ENCODE measurements at regions not wholly inside any gene's neighbourhood (a gene's known extent, or its start where the extent isn't known, plus 50 kb on each side); places are given as distances from the start of the nearest gene placed in this dataset.
"Not testable (repeated sequence)": the region's sequence is repeated elsewhere in the genome, so short reads cannot be mapped to it uniquely, and the experiment has no call there.

DNA sequence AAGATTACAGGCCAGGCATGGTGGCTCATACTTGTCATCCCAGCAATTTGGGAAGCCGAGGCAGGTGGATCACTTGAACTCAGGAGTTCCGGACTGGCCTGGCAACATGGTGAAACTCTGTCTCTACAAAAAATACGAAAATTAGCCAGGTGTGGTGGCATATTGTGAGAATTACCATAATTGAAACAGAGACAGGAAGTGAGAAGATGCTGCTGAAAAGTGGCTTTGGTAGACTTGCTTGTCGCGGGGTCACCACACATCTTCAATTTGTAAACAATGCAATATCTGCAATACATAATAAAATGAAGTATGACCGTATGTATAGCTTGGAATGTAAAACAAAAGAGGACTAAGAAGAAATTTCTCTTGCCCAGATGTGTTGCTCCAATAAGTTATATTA is 490.5 kb downstream of the GABRG2 start:
- no peaks in the 10 kb centered on the region for H3K4me1 ChIP-seq (ENCODE audit: control insufficient read depth in 3 of 3, insufficient read depth in 3 of 3, low read length in 3 of 3)
- no peaks in the 10 kb centered on the region for H3K36me3 ChIP-seq (ENCODE audit: control insufficient read depth in 3 of 3, insufficient read depth in 3 of 3, low read length in 3 of 3)
- peaks cover 0 to 3% (median 0%) of the 10 kb centered on the region in 3 donors for H3K9me3 ChIP-seq (ENCODE audit: control insufficient read depth in 3 of 3, low read length in 3 of 3)
- no peak overlapping the region for H3K27ac ChIP-seq (ENCODE audit: low read depth, low read length)
- H3K9ac ChIP-seq (ENCODE audit: low read depth in 1 of 3, low read length in 3 of 3): no peak overlapping the region
- H3K27me3 ChIP-seq (ENCODE audit: control insufficient read depth in 3 of 3, insufficient read depth in 3 of 3, low read length in 3 of 3): no peaks in the 10 kb centered on the region
- H3K4me3 ChIP-seq (ENCODE audit: low read length in 3 of 3): no peak overlapping the region

DNA sequence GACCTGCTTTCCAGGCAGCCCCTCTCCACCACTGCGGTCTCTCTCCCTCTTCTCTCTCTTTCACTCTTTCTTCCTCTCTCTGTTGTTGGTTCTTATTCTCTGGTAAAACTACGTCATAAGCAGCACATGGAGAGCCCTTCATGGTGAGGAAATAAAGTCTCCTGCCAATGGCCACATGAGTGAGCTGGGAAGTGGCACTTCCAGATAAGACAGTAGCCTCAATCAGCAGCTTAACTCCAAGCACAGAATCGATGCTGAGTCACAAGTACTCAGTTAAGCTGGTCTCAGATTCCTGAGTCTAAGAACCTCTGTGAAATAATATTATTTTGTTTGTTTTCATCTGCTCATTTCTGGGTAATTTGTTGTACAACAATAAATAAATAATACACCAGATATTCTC is 500.1 kb downstream of the GABRG2 start:
- Histone ChIP-seq H3K4me3 (ENCODE audit: low read length in 3 of 3) (no peak overlapping the region), H3K9ac (ENCODE audit: low read depth in 1 of 3, low read length in 3 of 3) (no peak overlapping the region), H3K27ac (ENCODE audit: low read depth, low read length) (no peak overlapping the region), H3K9me3 (ENCODE audit: control insufficient read depth in 3 of 3, low read length in 3 of 3) (no peaks in the 10 kb centered on the region), H3K4me1 (ENCODE audit: control insufficient read depth in 3 of 3, insufficient read depth in 3 of 3, low read length in 3 of 3) (no peaks in the 10 kb centered on the region), H3K36me3 (ENCODE audit: control insufficient read depth in 3 of 3, insufficient read depth in 3 of 3, low read length in 3 of 3) (no peaks in the 10 kb centered on the region), H3K27me3 (ENCODE audit: control insufficient read depth in 3 of 3, insufficient read depth in 3 of 3, low read length in 3 of 3) (no peaks in the 10 kb centered on the region)

DNA sequence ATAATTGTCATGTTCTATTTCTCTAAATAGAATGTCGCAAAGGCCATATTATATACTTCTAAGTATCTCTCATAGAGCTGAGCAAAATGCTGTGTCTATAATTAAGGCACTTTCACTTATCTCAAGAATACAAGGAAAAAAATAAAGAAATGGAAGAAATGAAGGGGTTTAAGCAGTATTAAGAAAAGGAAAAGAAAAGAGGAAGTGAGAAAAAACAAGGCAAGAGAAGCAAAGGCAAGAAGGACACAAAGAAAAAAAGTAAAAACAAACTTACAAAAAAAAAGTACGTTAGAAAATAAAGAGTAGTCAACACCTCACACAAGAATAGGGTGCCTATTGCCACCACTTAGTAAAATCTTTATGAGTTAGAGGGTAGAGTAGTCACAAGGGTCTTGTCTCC is 506.2 kb downstream of the GABRG2 start:
- Histone ChIP-seq H3K4me1 (ENCODE audit: control insufficient read depth in 3 of 3, insufficient read depth in 3 of 3, low read length in 3 of 3) (no peaks in the 10 kb centered on the region), H3K9ac (ENCODE audit: low read depth in 1 of 3, low read length in 3 of 3) (no peak overlapping the region), H3K27me3 (ENCODE audit: control insufficient read depth in 3 of 3, insufficient read depth in 3 of 3, low read length in 3 of 3) (no peaks in the 10 kb centered on the region), H3K27ac (ENCODE audit: low read depth, low read length) (no peak overlapping the region), H3K4me3 (ENCODE audit: low read length in 3 of 3) (no peak overlapping the region), H3K36me3 (ENCODE audit: control insufficient read depth in 3 of 3, insufficient read depth in 3 of 3, low read length in 3 of 3) (no peaks in the 10 kb centered on the region), H3K9me3 (ENCODE audit: control insufficient read depth in 3 of 3, low read length in 3 of 3) (no peaks in the 10 kb centered on the region)

DNA sequence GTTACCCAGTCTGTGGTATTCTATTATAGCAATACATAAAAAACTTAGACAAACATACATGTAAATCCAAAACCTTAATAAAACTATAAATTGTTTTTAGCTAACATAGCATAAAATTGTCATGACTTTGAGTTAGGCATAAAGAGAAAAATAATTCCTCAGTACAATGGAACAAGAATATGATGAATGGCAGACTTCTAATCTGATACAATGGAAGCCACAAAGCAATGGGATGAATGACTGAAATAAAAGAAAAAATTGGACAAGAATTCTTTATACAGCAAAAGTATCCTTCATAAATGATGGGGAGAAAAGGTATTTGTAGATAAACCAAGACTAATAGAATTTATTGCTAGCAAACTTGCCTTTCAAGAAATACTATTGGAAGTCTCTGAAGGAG is 524.2 kb downstream of the GABRG2 start:
- Histone ChIP-seq H3K4me3 (ENCODE audit: low read length in 3 of 3) (no peak overlapping the region), H3K9me3 (ENCODE audit: control insufficient read depth in 3 of 3, low read length in 3 of 3) (no peaks in the 10 kb centered on the region), H3K27me3 (ENCODE audit: control insufficient read depth in 3 of 3, insufficient read depth in 3 of 3, low read length in 3 of 3) (no peaks in the 10 kb centered on the region), H3K9ac (ENCODE audit: low read depth in 1 of 3, low read length in 3 of 3) (no peak overlapping the region), H3K27ac (ENCODE audit: low read depth, low read length) (no peak overlapping the region), H3K4me1 (ENCODE audit: control insufficient read depth in 3 of 3, insufficient read depth in 3 of 3, low read length in 3 of 3) (no peaks in the 10 kb centered on the region), H3K36me3 (ENCODE audit: control insufficient read depth in 3 of 3, insufficient read depth in 3 of 3, low read length in 3 of 3) (no peaks in the 10 kb centered on the region)

DNA sequence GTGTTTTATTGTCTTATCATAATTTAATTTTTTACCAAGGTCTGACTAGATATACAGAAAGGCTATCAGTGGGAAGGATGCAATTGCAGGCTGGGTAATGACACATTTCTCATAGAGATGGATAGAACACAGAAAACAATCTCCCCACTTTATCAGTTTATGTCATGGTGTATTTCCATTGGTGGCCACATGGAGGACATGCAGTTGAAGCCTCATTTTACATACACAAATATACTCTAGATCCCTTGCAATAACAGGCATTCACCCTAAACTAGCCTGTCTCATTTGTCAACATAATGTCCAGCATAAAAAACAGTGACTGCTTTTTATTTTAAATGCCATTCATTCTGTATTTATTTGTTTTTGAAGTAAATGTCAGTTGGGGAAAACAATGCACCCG is 526.3 kb downstream of the GABRG2 start:
- no peak overlapping the region for H3K27ac ChIP-seq (ENCODE audit: low read depth, low read length)
- no peaks in the 10 kb centered on the region for H3K36me3 ChIP-seq (ENCODE audit: control insufficient read depth in 3 of 3, insufficient read depth in 3 of 3, low read length in 3 of 3)
- H3K4me3 ChIP-seq (ENCODE audit: low read length in 3 of 3): no peak overlapping the region
- H3K9me3 ChIP-seq (ENCODE audit: control insufficient read depth in 3 of 3, low read length in 3 of 3): no peaks in the 10 kb centered on the region
- no peaks in the 10 kb centered on the region for H3K27me3 ChIP-seq (ENCODE audit: control insufficient read depth in 3 of 3, insufficient read depth in 3 of 3, low read length in 3 of 3)
- no peak overlapping the region for H3K9ac ChIP-seq (ENCODE audit: low read depth in 1 of 3, low read length in 3 of 3)
- no peaks in the 10 kb centered on the region for H3K4me1 ChIP-seq (ENCODE audit: control insufficient read depth in 3 of 3, insufficient read depth in 3 of 3, low read length in 3 of 3)

DNA sequence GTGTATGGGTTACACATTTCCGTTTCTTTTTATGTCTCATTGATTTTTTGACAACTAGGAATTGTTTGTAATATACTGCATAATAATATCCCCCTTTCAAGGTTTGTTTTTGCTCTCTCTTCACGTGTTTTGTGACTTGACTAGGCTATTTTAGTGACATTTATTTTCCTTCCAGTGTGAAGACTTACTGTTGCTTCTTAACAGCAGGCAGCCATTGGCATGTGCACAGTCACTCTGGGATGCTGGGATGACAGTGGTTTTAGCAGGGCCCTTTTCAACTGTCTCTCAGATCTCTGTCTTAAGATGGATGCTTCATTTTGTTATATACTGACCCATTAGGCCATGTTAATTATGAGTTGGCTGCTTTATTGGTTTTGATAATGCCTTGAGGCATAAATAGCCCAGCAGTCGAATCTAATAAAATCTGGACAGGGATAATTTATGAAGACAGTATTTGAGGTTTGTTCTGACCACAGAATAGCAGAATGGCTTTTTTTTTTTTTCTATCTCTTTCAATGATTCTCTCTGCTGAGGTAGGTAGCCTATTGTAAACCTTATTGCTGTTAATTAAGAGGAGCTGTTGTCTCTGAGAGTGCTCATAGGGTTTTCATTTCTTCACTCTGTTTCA is 536.0 kb downstream of the GABRG2 start:
- Histone ChIP-seq H3K27me3 (ENCODE audit: control insufficient read depth in 3 of 3, insufficient read depth in 3 of 3, low read length in 3 of 3) (no peaks in the 10 kb centered on the region), H3K9ac (ENCODE audit: low read depth in 1 of 3, low read length in 3 of 3) (no peak overlapping the region)

DNA sequence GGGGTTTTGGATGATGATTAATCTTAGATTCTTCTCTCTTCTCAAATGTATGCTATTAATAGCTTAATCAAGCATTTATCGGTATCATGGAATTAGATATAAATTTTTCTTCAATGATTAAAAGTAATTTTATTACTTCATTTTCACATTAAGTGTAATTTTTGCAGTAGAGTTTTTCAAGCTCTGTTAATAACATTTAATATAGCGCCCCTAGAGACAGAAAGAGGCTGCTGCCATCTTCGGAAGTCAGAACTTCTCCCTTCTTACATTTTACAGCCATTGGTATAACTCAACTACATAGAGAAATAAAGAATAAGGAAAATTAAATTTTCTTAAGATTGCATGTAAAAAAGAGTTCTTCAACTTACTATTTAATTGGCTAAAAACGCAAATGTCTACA is 540.3 kb downstream of the GABRG2 start:
- no peak overlapping the region for H3K9ac ChIP-seq (ENCODE audit: low read depth in 1 of 3, low read length in 3 of 3)
- H3K4me3 ChIP-seq (ENCODE audit: low read length in 3 of 3): no peak overlapping the region
- H3K4me1 ChIP-seq (ENCODE audit: control insufficient read depth in 3 of 3, insufficient read depth in 3 of 3, low read length in 3 of 3): no peaks in the 10 kb centered on the region
- H3K36me3 ChIP-seq (ENCODE audit: control insufficient read depth in 3 of 3, insufficient read depth in 3 of 3, low read length in 3 of 3): no peaks in the 10 kb centered on the region
- no peak overlapping the region for H3K27ac ChIP-seq (ENCODE audit: low read depth, low read length)
- H3K27me3 ChIP-seq (ENCODE audit: control insufficient read depth in 3 of 3, insufficient read depth in 3 of 3, low read length in 3 of 3): no peaks in the 10 kb centered on the region
- peaks cover 0 to 2% (median 0%) of the 10 kb centered on the region in 3 donors for H3K9me3 ChIP-seq (ENCODE audit: control insufficient read depth in 3 of 3, low read length in 3 of 3)

More for the DNA sequence above, 536.0 kb downstream of the GABRG2 start:
- Histone ChIP-seq H3K4me1 (ENCODE audit: control insufficient read depth in 3 of 3, insufficient read depth in 3 of 3, low read length in 3 of 3) (no peaks in the 10 kb centered on the region), H3K4me3 (ENCODE audit: low read length in 3 of 3) (no peak overlapping the region), H3K27ac (ENCODE audit: low read depth, low read length) (no peak overlapping the region), H3K36me3 (ENCODE audit: control insufficient read depth in 3 of 3, insufficient read depth in 3 of 3, low read length in 3 of 3) (no peaks in the 10 kb centered on the region), H3K9me3 (ENCODE audit: control insufficient read depth in 3 of 3, low read length in 3 of 3) (peaks cover 0 to 3% (median 0%) of the 10 kb centered on the region in 3 donors)

DNA sequence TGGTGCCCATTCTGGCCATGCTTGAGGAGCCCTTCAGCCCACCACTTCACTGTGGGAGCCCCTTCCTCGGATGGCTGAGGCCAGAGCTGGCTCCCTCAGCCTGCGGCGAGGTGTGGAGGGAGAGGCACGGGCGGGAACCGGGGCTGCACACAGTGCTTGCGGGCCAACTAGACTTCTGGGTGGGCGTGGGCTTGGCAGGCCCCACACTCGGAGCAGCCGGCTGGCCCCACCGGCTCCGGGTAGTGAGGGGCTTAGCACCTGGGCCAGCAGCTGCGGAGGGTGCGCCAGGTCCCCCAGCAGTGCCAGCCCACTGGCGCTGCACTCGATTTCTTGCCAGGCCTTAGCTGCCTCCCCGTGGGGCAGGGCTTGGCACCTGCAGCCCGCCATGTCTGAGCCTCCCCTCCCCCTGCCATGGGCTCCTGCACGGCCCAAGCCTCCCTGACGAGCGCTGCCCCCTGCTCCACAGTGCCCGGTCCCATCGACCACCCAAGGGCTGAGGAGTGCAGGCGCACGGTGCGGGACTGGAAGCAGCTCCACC is 554.2 kb downstream of the GABRG2 start:
- not testable (repeated sequence) for H3K9me3 ChIP-seq (ENCODE audit: control insufficient read depth in 3 of 3, low read length in 3 of 3); H3K36me3 ChIP-seq (ENCODE audit: control insufficient read depth in 3 of 3, insufficient read depth in 3 of 3, low read length in 3 of 3); H3K27ac ChIP-seq (ENCODE audit: low read depth, low read length); H3K4me1 ChIP-seq (ENCODE audit: control insufficient read depth in 3 of 3, insufficient read depth in 3 of 3, low read length in 3 of 3); H3K4me3 ChIP-seq (ENCODE audit: low read length in 3 of 3); H3K27me3 ChIP-seq (ENCODE audit: control insufficient read depth in 3 of 3, insufficient read depth in 3 of 3, low read length in 3 of 3); H3K9ac ChIP-seq (ENCODE audit: low read depth in 1 of 3, low read length in 3 of 3)

DNA sequence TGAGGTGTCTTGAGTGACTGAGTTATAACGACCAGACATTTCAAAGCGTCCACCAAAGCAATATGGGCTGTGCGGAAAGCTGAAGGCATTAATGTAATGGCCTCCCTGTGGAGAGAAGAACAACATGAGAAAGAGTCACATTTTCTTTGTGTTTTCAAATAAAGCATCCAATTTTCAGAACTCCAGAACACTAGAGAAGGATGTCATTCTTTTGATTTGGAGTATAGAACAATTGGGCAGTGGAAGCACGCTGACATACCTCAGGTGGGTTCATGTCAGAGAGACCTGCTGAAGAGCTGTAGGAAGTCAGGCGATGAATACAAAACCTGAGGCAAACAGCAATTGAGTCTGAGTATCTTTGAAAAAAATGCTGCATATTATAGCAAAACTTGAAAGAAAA is 556.5 kb downstream of the GABRG2 start:
- Histone ChIP-seq H3K27ac (ENCODE audit: low read depth, low read length) (no peak overlapping the region), H3K27me3 (ENCODE audit: control insufficient read depth in 3 of 3, insufficient read depth in 3 of 3, low read length in 3 of 3) (no peaks in the 10 kb centered on the region), H3K9me3 (ENCODE audit: control insufficient read depth in 3 of 3, low read length in 3 of 3) (peaks cover 0 to 2% (median 0%) of the 10 kb centered on the region in 3 donors), H3K4me1 (ENCODE audit: control insufficient read depth in 3 of 3, insufficient read depth in 3 of 3, low read length in 3 of 3) (no peaks in the 10 kb centered on the region), H3K36me3 (ENCODE audit: control insufficient read depth in 3 of 3, insufficient read depth in 3 of 3, low read length in 3 of 3) (no peaks in the 10 kb centered on the region), H3K9ac (ENCODE audit: low read depth in 1 of 3, low read length in 3 of 3) (no peak overlapping the region), H3K4me3 (ENCODE audit: low read length in 3 of 3) (no peak overlapping the region)

DNA sequence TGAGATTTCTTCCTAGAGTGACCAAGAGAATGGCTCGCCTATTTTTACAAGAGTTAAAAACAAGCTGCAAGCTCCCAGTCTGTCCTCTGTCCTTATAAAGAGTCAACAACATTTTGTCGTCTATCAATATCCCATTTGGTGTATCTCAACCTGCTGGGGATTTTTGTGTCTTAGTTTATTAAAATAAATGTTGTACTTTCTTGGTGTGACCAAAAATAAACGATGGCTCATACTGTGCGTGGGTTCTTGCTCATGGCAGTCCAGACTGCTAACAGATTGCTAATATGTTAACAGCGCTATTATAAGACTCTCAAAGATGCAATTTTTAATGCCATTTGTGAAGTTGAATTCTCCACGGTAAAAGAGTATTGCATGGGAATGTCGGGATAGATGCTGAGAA is 569.9 kb downstream of the GABRG2 start:
- no peaks in the 10 kb centered on the region for H3K36me3 ChIP-seq (ENCODE audit: control insufficient read depth in 3 of 3, insufficient read depth in 3 of 3, low read length in 3 of 3)
- H3K4me3 ChIP-seq (ENCODE audit: low read length in 3 of 3): no peak overlapping the region
- H3K27ac ChIP-seq (ENCODE audit: low read depth, low read length): no peak overlapping the region
- H3K4me1 ChIP-seq (ENCODE audit: control insufficient read depth in 3 of 3, insufficient read depth in 3 of 3, low read length in 3 of 3): no peaks in the 10 kb centered on the region
- H3K9me3 ChIP-seq (ENCODE audit: control insufficient read depth in 3 of 3, low read length in 3 of 3): peaks cover 2 to 4% (median 3%) of the 10 kb centered on the region in 3 donors
- H3K9ac ChIP-seq (ENCODE audit: low read depth in 1 of 3, low read length in 3 of 3): no peak overlapping the region
- no peaks in the 10 kb centered on the region for H3K27me3 ChIP-seq (ENCODE audit: control insufficient read depth in 3 of 3, insufficient read depth in 3 of 3, low read length in 3 of 3)
